ENCODE measurements at regions not wholly inside any gene's neighbourhood (a gene's known extent, or its start where the extent isn't known, plus 50 kb on each side); places are given as distances from the start of the nearest gene placed in this dataset.

DNA sequence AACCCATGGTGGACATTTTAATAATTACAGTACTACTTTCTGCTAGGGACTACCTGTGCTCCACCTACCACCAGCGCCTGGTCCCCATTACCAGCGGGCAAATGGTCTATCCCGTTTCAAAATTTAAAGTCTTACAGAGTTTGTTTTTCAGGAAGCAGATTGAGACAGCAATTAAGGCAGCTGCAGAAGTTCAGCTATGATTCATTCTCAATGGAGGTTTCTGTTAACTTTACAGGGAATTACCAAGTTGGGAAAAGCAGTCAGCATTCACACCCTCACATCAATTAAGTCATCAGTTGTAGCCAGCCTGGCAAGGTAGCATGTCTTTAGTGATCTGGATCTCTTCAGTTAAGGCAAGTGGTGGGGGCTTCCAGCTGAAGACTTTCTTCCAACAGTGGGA, 410.6 kb upstream of the DAB2 start:
- no peak for DNase-seq (ENCODE audit: low read depth)

DNA sequence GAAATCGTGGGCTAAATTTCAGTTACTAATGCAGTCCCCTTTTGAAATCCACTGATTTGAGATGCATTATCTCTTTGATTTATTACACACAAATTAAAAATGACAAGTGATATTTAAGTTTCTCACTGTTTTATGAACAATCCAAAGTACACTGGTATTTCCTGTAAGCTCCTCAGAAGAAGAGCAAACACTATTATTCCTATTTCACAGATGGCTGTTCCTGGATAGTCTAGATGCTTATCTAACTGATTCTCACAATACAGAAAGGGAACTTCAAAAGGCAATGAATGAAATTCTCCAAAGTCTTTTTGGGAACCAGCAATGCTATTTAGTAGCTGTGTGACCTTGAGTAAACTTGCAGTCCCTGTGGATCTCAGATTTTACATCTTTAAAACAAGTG, 404.7 kb upstream of the DAB2 start:
- DNase-seq (ENCODE audit: low read depth), result no peak
- TF ChIP-seq, protein P1, sequence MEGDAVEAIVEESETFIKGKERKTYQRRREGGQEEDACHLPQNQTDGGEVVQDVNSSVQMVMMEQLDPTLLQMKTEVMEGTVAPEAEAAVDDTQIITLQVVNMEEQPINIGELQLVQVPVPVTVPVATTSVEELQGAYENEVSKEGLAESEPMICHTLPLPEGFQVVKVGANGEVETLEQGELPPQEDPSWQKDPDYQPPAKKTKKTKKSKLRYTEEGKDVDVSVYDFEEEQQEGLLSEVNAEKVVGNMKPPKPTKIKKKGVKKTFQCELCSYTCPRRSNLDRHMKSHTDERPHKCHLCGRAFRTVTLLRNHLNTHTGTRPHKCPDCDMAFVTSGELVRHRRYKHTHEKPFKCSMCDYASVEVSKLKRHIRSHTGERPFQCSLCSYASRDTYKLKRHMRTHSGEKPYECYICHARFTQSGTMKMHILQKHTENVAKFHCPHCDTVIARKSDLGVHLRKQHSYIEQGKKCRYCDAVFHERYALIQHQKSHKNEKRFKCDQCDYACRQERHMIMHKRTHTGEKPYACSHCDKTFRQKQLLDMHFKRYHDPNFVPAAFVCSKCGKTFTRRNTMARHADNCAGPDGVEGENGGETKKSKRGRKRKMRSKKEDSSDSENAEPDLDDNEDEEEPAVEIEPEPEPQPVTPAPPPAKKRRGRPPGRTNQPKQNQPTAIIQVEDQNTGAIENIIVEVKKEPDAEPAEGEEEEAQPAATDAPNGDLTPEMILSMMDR (IDR thresholded peaks at IDR 0.05; ENCODE audit: insufficient read depth, low read length), result no peak
- H3K4me3 ChIP-seq (ENCODE audit: low read depth, low read length), result no peak overlapping the region

More for the DNA sequence above, 410.6 kb upstream of the DAB2 start:
- H3K4me3 ChIP-seq (ENCODE audit: low read depth, low read length), result no peak overlapping the region
- TF ChIP-seq, protein P1 (IDR thresholded peaks at IDR 0.05; ENCODE audit: insufficient read depth, low read length), result no peak

DNA sequence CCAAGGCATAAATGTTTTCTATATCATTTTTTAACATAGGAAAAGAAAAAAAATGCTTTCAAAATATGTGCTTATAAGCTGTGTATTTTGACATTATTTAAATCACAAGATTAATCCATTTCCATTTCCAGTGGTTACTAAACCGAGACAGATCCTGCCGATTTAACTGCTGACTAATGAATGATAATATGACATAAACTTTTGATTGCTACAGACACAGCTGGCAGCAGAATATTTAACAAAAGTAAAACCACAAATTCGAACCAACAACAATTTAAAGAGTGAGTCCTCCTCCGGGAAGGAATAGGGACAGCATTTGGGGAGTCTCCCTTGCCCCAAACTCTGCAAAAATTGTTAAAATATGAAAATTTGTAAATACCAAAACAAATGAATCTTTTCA, 401.3 kb upstream of the DAB2 start:
- TF ChIP-seq, protein P1 (IDR thresholded peaks at IDR 0.05; ENCODE audit: insufficient read depth, low read length), result no peak
- no peak for DNase-seq (ENCODE audit: low read depth)
- no peak overlapping the region for H3K4me3 ChIP-seq (ENCODE audit: low read depth, low read length)

DNA sequence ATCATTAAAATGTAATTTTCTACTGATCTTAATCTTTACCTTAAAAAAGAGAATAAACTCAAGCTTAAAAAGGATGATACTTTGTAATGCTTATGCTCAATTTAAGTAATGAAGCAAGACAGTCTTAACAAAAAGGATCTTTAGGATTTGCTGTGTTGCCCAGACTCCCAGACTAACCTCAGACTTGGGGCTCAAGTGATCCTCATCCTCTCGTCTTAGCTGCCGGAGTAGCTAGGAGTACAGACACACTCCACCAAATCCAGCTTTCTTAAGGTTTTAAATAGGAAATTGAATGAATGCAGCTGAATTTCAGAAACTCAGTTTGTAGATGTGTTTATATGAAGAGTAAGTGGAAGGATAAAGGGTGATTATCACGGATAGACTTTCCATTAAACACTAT, 400.5 kb upstream of the DAB2 start:
- H3K4me3 ChIP-seq (ENCODE audit: low read depth, low read length), result no peak overlapping the region
- no peak for DNase-seq (ENCODE audit: low read depth)
- TF ChIP-seq, protein P1 (IDR thresholded peaks at IDR 0.05; ENCODE audit: insufficient read depth, low read length), result no peak

DNA sequence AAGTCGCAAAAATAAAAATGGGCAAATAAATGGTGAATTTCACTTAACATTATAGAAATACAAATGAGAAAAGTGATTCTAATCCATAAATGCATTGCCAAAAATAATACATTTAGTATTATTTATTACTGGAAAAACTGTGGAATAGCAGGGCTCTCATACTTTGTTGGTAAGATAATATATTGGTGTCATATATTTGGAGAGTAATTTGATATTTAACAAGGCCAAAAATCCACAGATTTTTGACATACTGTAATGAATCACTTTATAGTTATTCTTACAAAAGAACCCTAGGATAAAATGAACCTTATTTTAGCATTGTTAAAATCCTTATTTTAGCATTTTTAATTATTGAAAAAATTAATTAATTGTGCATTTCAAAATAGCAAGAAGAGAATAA, 397.2 kb upstream of the DAB2 start:
- TF ChIP-seq, protein P1 (IDR thresholded peaks at IDR 0.05; ENCODE audit: insufficient read depth, low read length), result no peak
- no peak for DNase-seq (ENCODE audit: low read depth)
- H3K4me3 ChIP-seq (ENCODE audit: low read depth, low read length), result no peak overlapping the region

DNA sequence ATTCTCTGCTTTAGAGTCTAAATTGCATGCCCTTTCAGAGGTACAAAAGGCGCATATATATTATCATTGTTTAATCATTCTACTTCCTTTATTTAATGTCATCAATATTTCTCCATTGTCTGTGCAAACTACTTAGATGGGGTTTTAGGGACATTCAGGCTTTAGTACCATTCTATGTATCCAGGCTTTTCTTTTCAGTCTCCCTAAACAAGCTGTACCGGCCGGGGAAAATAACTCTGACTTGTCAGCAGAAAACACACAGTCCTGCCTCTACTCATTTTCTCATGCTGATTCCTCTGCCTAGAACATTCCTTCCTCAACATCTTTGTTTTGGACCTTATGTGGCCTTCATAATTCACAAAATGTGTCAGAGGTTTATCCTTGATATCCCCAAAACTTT, 392.1 kb upstream of the DAB2 start:
- no peak overlapping the region for H3K4me3 ChIP-seq (ENCODE audit: low read depth, low read length)
- no peak for DNase-seq (ENCODE audit: low read depth)
- TF ChIP-seq, protein P1 (IDR thresholded peaks at IDR 0.05; ENCODE audit: insufficient read depth, low read length), result no peak

DNA sequence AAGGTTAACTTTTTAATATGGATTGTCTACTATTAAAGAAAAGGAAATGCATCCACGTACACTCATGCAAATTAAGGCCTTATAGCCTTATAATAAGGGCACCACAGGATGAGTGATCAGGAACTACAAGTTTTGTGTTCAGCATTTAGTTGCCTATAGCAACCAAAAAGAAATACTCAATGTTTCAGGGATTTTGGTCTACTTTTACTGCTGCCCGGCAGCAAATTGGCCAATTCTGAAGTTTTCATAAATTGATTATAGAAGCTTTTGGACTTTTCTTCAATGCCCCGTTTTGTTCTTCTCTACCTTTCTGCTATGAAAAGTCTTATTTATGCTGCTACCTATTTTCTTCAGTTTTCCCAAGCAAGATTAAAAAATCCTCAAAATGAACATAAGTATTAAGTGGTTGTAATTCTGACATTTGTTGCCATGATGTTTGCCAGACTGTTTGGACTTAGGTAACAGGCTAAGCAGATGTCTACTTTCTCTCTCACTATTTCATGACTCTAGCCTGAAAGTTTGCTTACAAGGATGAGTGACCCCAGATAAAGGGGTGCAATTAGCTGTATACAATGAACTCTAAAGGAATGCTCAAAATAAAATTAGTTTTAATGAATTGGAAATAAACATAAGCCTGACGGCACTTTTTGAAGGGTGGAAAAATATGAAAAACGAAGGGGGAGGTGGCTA, 391.5 kb upstream of the DAB2 start:
- no peak for DNase-seq (ENCODE audit: low read depth)
- TF ChIP-seq, protein P1 (IDR thresholded peaks at IDR 0.05; ENCODE audit: insufficient read depth, low read length), result no peak
- H3K4me3 ChIP-seq (ENCODE audit: low read depth, low read length), result no peak overlapping the region

All from fibroblast of the aortic adventitia (primary cell).